NCI-H748 treated with DMSO at 0.1 percent for 48 hours (cell line): ENCODE measurements at regions not wholly inside any gene's neighbourhood (a gene's known extent, or its start where the extent isn't known, plus 50 kb on each side); places are given as distances from the start of the nearest gene placed in this dataset.
"Not testable (repeated sequence)": the region's sequence is repeated elsewhere in the genome, so short reads cannot be mapped to it uniquely, and the experiment has no call there.

Source experiments
- DNase-seq: peaks from one replicate; lab custom pipeline; 2025; lab: John Stamatoyannopoulos, UW

- no peak for DNase-seq
Observed at GRCh38 chr6:132045877-132046276, 94.7 kb upstream of the CCN2 start.

GRCh38 chr6:132043148-132043547 lies 92.0 kb upstream of the CCN2 start:
- DNase-seq: no peak

GRCh38 chr6:132041706-132042105 lies 90.5 kb upstream of the CCN2 start:
- no peak for DNase-seq

- DNase-seq: no peak
Observed at GRCh38 chr6:132028029-132028428, 76.9 kb upstream of the CCN2 start.

- no peak for DNase-seq
Observed at GRCh38 chr6:132025468-132025867, 74.3 kb upstream of the CCN2 start.

GRCh38 chr6:132023490-132023889 lies 72.3 kb upstream of the CCN2 start:
- no peak for DNase-seq

GRCh38 chr6:132021552-132022375 lies 70.6 kb upstream of the CCN2 start:
- DNase-seq: no peak

GRCh38 chr6:132020918-132021317 lies 69.7 kb upstream of the CCN2 start:
- not testable (repeated sequence) for DNase-seq

- DNase-seq: no peak
Observed at GRCh38 chr6:132020138-132020581, 69.0 kb upstream of the CCN2 start.

GRCh38 chr6:132019586-132019985 lies 68.4 kb upstream of the CCN2 start:
- no peak for DNase-seq

GRCh38 chr6:132017942-132018341 lies 66.8 kb upstream of the CCN2 start:
- DNase-seq: no peak

- no peak for DNase-seq
Observed at GRCh38 chr6:132016396-132016795, 65.2 kb upstream of the CCN2 start.

- DNase-seq: no peak
Observed at GRCh38 chr6:132011582-132011981, 60.4 kb upstream of the CCN2 start.

- DNase-seq: no peak
Observed at GRCh38 chr6:132009175-132009574, 58.0 kb upstream of the CCN2 start.

- DNase-seq: no peak
Observed at GRCh38 chr6:132007474-132008190, 56.5 kb upstream of the CCN2 start.

- DNase-seq: no peak
Observed at GRCh38 chr6:132005178-132005577, 54.0 kb upstream of the CCN2 start.

GRCh38 chr6:132004668-132005067 lies 53.5 kb upstream of the CCN2 start:
- no peak for DNase-seq

GRCh38 chr6:132003516-132004178 lies 52.5 kb upstream of the CCN2 start:
- no peak for DNase-seq
